A673 (cell line): ENCODE measurements at regions not wholly inside any gene's neighbourhood (a gene's known extent, or its start where the extent isn't known, plus 50 kb on each side); places are given as distances from the start of the nearest gene placed in this dataset.

ENCODE experiments used
- BruUV-seq: library from RNA; stranded (reverse); fragments of 400-500 nt; replicated peaks from 2 replicates; lab custom pipeline; 2021; lab: Mats Ljungman, UMichigan
- CTCF ChIA-PET: fragments of 300-600 bp; sonication (Branson Sonifier 250); formaldehyde crosslinking; loops from one replicate; lab custom pipeline; 2022; ENCODE audit warnings: antibody characterized with exemption; lab: Charles Lee
- POLR2A ChIA-PET: fragments of 300-600 bp; sonication (Branson Sonifier 250); formaldehyde crosslinking; loops from one replicate; lab custom pipeline; 2022; ENCODE audit warnings: antibody characterized with exemption; ENCODE audit not compliant: low non-redundant PET; lab: Charles Lee
- DNase-seq: peaks from one replicate; pipeline ENCODE4 v3.0.0-alpha.2; 2015; ENCODE audit warnings: low spot score
- H3K27ac ChIP-seq: fragments of 200-600 bp; sonication (generic); 2 replicates; pipeline ENCODE4 v1.5.1; 2016; ENCODE audit warnings: mixed run types, low read depth, mild to moderate bottlenecking, mixed read lengths, antibody characterized with exemption, low read length; ENCODE audit not compliant: poor library complexity, severe bottlenecking
- H3K27me3 ChIP-seq: fragments of 200-600 bp; sonication (generic); replicated peaks from 2 replicates; pipeline ENCODE4 v1.6.1; 2017; ENCODE audit warnings: mixed run types, low read depth, mild to moderate bottlenecking, mixed read lengths, antibody characterized with exemption, low read length; ENCODE audit not compliant: insufficient read depth, poor library complexity
- H3K36me3 ChIP-seq: fragments of 200-600 bp; sonication (generic); 2 replicates; pipeline ENCODE4 v1.6.1; 2016; ENCODE audit warnings: mixed run types, mild to moderate bottlenecking, mixed read lengths, antibody characterized with exemption, low read length; ENCODE audit not compliant: insufficient read depth, poor library complexity, severe bottlenecking
- H3K4me1 ChIP-seq: fragments of 200-600 bp; sonication (generic); 2 replicates; pipeline ENCODE4 v1.6.1; 2017; ENCODE audit warnings: mixed run types, mild to moderate bottlenecking, mixed read lengths, antibody characterized with exemption, low read length; ENCODE audit not compliant: insufficient read depth, poor library complexity, severe bottlenecking
- H3K4me3 ChIP-seq: fragments of 200-600 bp; sonication (generic); 2 replicates; pipeline ENCODE4 v1.5.1; 2016; ENCODE audit warnings: low read depth, mixed run types, mild to moderate bottlenecking, mixed read lengths, low read length; ENCODE audit not compliant: poor library complexity, severe bottlenecking
- H3K9me3 ChIP-seq: fragments of 200-600 bp; sonication (generic); 2 replicates; pipeline ENCODE4 v1.6.1; 2016; ENCODE audit warnings: mixed run types, low read depth, mild to moderate bottlenecking, mixed read lengths, antibody characterized with exemption, low read length; ENCODE audit not compliant: poor library complexity, severe bottlenecking
- EZH2 ChIP-seq: fragments of 200-600 bp; sonication (generic); IDR thresholded peaks from 2 replicates; pipeline ENCODE4 v1.6.1; 2017; ENCODE audit warnings: borderline replicate concordance, low read depth, mild to moderate bottlenecking, mixed read lengths, antibody characterized with exemption, low read length; ENCODE audit not compliant: poor library complexity, severe bottlenecking
- intact Hi-C: fragments of 100-400 bp; cut with micrococcal nuclease; formaldehyde crosslinking; loops from one replicate; pipeline ENCODE4 v1.10.0; 2022; ENCODE audit not compliant: unreplicated experiment
- TF ChIP-seq, protein P1 (sequence below): fragments of 300-800, 200-600 bp; sonication (generic); conservative IDR thresholded peaks from 2 replicates; pipeline ENCODE4 v1.5.1; 2017; ENCODE audit warnings: low read depth, mild to moderate bottlenecking, antibody characterized with exemption, low read length, moderate library complexity, mixed read lengths

DNA sequence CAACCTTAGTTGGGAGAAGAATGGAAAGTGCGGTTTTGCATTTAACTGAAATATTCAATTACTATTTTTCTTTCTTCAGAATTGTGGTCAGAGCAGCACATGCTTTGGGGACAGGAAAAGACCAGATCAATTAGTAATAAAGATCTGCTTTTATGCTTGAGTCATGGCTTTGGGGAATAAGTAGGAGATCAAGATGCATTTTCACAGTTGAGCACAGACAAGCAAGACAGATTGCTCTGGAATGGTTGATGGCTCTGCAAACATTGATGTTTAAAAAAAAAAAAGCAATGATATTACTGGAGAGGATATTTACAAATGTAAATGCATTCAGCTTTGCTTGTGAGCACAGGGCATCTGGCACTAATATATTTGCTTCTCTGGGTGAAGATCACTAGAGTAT is 224.4 kb upstream of the SASH1 start:
- Histone ChIP-seq H3K27me3 (no peaks in the 10 kb centered on the region), H3K9me3 (no peaks in the 10 kb centered on the region), H3K27ac (no peak overlapping the region), H3K36me3 (no peaks in the 10 kb centered on the region), H3K4me3 (no peak overlapping the region), H3K4me1 (no peaks in the 10 kb centered on the region)
- intact Hi-C loops, result no loop called here
- CTCF ChIA-PET, result no interaction called here
- DNase-seq, result no peak
- no TSS peak for BruUV-seq
- POLR2A ChIA-PET, result no interaction called here
- TF ChIP-seq, protein P1, sequence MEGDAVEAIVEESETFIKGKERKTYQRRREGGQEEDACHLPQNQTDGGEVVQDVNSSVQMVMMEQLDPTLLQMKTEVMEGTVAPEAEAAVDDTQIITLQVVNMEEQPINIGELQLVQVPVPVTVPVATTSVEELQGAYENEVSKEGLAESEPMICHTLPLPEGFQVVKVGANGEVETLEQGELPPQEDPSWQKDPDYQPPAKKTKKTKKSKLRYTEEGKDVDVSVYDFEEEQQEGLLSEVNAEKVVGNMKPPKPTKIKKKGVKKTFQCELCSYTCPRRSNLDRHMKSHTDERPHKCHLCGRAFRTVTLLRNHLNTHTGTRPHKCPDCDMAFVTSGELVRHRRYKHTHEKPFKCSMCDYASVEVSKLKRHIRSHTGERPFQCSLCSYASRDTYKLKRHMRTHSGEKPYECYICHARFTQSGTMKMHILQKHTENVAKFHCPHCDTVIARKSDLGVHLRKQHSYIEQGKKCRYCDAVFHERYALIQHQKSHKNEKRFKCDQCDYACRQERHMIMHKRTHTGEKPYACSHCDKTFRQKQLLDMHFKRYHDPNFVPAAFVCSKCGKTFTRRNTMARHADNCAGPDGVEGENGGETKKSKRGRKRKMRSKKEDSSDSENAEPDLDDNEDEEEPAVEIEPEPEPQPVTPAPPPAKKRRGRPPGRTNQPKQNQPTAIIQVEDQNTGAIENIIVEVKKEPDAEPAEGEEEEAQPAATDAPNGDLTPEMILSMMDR, result no peak
- TF ChIP-seq EZH2, result no peak

DNA sequence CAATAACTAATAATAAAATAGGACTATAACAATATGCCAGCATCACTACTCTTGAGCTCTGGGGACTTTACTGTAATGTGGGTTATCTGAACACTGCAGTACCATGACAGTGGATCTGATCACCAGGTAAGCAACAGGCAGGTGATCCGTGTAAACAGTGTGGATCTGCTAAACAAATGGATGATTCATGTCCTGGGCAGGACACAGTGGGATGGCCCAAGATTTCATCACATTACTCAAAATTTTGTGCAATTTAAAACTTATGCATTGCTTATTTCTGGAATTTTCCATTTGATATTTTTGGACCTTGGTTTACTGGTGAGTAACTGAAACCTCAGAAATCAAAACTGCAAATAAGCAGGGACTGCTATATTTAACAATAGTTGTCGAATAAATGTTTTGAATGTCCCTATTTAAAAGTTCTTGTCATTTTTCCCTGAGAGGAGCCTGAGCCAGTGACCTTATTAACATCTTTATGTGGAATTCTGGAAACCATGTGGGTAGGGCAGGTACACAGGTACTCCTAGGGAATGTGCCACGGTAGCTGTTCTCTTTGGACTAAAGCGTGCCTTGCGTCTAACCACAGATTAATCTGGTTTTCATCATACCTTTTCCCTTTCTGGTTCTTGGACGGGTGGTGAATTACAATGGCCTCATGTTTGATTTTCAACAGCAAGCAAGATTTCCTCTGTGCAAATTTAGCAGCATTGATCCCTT is 214.5 kb upstream of the SASH1 start:
- POLR2A ChIA-PET, result no interaction called here
- no peak for DNase-seq
- intact Hi-C loops, result no loop called here

DNA sequence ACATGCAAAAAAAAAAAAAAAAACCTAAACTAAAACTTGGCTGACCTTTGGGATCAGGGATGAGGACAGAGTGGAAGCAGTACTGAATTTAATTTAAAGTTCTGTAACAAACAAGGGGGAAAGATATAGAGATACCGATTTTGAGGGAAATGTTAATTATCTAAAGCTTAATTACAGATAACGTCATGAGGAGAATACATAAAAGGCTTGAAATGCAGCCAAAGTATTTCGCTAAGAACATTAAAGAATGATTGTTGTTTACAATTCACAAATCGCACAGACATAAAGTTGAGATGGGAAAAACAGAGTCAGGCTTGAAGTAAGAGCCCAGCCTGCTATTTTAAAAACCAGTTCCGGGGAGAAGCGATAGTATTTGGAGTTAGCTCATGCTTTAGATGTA is 208.0 kb upstream of the SASH1 start:
- DNase-seq, result no peak
- no peaks in the 10 kb centered on the region for H3K27me3 ChIP-seq
- H3K36me3 ChIP-seq, result no peaks in the 10 kb centered on the region
- BruUV-seq, result no TSS peak
- peaks cover 7% of the 10 kb centered on the region for H3K4me1 ChIP-seq
- TF ChIP-seq EZH2, result no peak
- TF ChIP-seq, protein P1, result no peak
- intact Hi-C loops, result no loop called here
- H3K4me3 ChIP-seq, result no peak overlapping the region
- CTCF ChIA-PET, result interaction anchor here (0.7 kb wide), 1 partner anchor 359 kb away, joined by 5 read pairs; no protein-coding TSS in a partner anchor
- H3K9me3 ChIP-seq, result no peaks in the 10 kb centered on the region
- POLR2A ChIA-PET, result no interaction called here
- no peak overlapping the region for H3K27ac ChIP-seq

More for the DNA sequence above, 214.5 kb upstream of the SASH1 start:
- Histone ChIP-seq H3K4me1 (no peaks in the 10 kb centered on the region), H3K4me3 (no peak overlapping the region), H3K27me3 (no peaks in the 10 kb centered on the region), H3K36me3 (no peaks in the 10 kb centered on the region), H3K27ac (no peak overlapping the region), H3K9me3 (no peaks in the 10 kb centered on the region)
- no peak for TF ChIP-seq EZH2
- TF ChIP-seq, protein P1, result no peak
- BruUV-seq, result no TSS peak
- CTCF ChIA-PET, result no interaction called here
